HCT116 (cell line): ENCODE measurements at regions not wholly inside any gene's neighbourhood (a gene's known extent, or its start where the extent isn't known, plus 50 kb on each side); places are given as distances from the start of the nearest gene placed in this dataset.

Experiments used
- ATAC-seq: fragments of 200-7000 bp; cut with Tn5 transposase; 2 replicates; pipeline ENCODE4 v1.9.1; 2020; ENCODE audit warnings: mild to moderate bottlenecking, moderate library complexity
- BruUV-seq: library from RNA; stranded (reverse); fragments of 400-500 nt; replicated peaks from 2 replicates; lab custom pipeline; 2021; lab: Mats Ljungman, UMichigan
- CTCF ChIA-PET: fragments of 300-600 bp; sonication (Branson Sonifier 250); formaldehyde crosslinking; loops from one replicate; lab custom pipeline; 2021; ENCODE audit warnings: antibody characterized with exemption; lab: Charles Lee
- POLR2A ChIA-PET: fragments of 300-600, 350-600 bp; sonication (Branson Sonifier 250); formaldehyde crosslinking; loops from one replicate; lab custom pipeline; 2021; ENCODE audit warnings: antibody characterized with exemption; lab: Charles Lee
- RAD21 ChIA-PET, 2 experiments: fragments of 300-600 bp; sonication (Branson Sonifier 250); formaldehyde crosslinking; loops; one replicate each; lab custom pipeline; 2023; ENCODE audit warnings: low total read pairs in 2 of 2; ENCODE audit not compliant: uncharacterized antibody in 2 of 2, unreplicated experiment in 2 of 2, low non-redundant PET in 1 of 2; lab: Charles Lee
- DNase-seq: peaks from one replicate; pipeline ENCODE4 v3.0.0-alpha.2; 2010; ENCODE audit warnings: low read depth, low spot score
- H2AFZ ChIP-seq: fragments of 200-600 bp; shearing (Covaris generic), sonication (generic); 2 replicates; pipeline ENCODE4 v1.6.1; 2017; ENCODE audit warnings: low read depth, mixed run types, mixed read lengths, antibody characterized with exemption, low read length; ENCODE audit not compliant: poor library complexity, severe bottlenecking
- H3K27ac ChIP-seq: 2 replicates; pipeline ENCODE4 v1.5.1; 2012; ENCODE audit warnings: low read depth, low read length
- H3K27me3 ChIP-seq: fragments of 200-600 bp; sonication (generic); 2 replicates; pipeline ENCODE4 v1.6.1; 2016; ENCODE audit warnings: mixed run types, low read length, mixed read lengths; ENCODE audit not compliant: insufficient read depth
- H3K36me3 ChIP-seq, 2 experiments: fragments of 200-500 bp in 1 of 2; fragments of 200-600 bp in 1 of 2; sonication (Bioruptor generic) in 1 of 2; sonication (generic) in 1 of 2; 2 replicates each; pipeline versions ENCODE4 v1.5.1 to v1.6.1; 2014 to 2016; ENCODE audit warnings: low read length in 2 of 2, inconsistent platforms in 1 of 2, mixed read lengths in 1 of 2, mixed run types in 1 of 2; ENCODE audit not compliant: insufficient read depth in 2 of 2, control insufficient read depth in 1 of 2
- H3K4me1 ChIP-seq, 2 experiments: fragments of 200-600 bp in 1 of 2; sonication (generic) in 1 of 2; 2 replicates each; pipeline versions ENCODE4 v1.5.1 to v1.6.1; 2012 to 2017; ENCODE audit warnings: low read length in 2 of 2, inconsistent platforms in 1 of 2, mild to moderate bottlenecking in 1 of 2, mixed read lengths in 1 of 2, mixed run types in 1 of 2, moderate library complexity in 1 of 2; ENCODE audit not compliant: insufficient read depth in 2 of 2, control insufficient read depth in 1 of 2
- H3K4me2 ChIP-seq: fragments of 200-600 bp; sonication (generic); 2 replicates; pipeline ENCODE4 v1.6.1; 2017; ENCODE audit warnings: mixed run types, low read length, mixed read lengths
- H3K4me3 ChIP-seq, 2 experiments: fragments of 200-600 bp in 1 of 2; sonication (generic) in 1 of 2; replicated peaks in 1 of 2; 2 replicates each; pipeline ENCODE4 v1.5.1; 2011 to 2016; ENCODE audit warnings: low read length in 2 of 2, control low read depth in 1 of 2, low read depth in 1 of 2, mild to moderate bottlenecking in 1 of 2, mixed read lengths in 1 of 2, mixed run types in 1 of 2
- H3K79me2 ChIP-seq: fragments of 200-600 bp; sonication (generic); 2 replicates; pipeline ENCODE4 v1.6.1; 2017; ENCODE audit warnings: mild to moderate bottlenecking, mixed run types, low read length, moderate library complexity, mixed read lengths; ENCODE audit not compliant: insufficient read depth
- H3K9ac ChIP-seq: fragments of 200-600 bp; sonication (generic); 2 replicates; pipeline ENCODE4 v1.6.1; 2016; ENCODE audit warnings: low read length, mixed read lengths
- H3K9me2 ChIP-seq: fragments of 200-600 bp; sonication (generic), shearing (Covaris generic); 2 replicates; pipeline ENCODE4 v1.6.1; 2017; ENCODE audit warnings: mixed run types, mild to moderate bottlenecking, moderate library complexity; ENCODE audit not compliant: insufficient read depth
- H3K9me3 ChIP-seq, 2 experiments: fragments of 200-500 bp in 1 of 2; fragments of 200-600 bp in 1 of 2; sonication (Bioruptor generic) in 1 of 2; sonication (generic) in 1 of 2; 2 replicates each; pipeline ENCODE4 v1.6.1; 2014 to 2017; ENCODE audit warnings: low read length in 2 of 2, mixed read lengths in 2 of 2, inconsistent platforms in 1 of 2, low read depth in 1 of 2, mild to moderate bottlenecking in 1 of 2, mixed run types in 1 of 2, moderate library complexity in 1 of 2; ENCODE audit not compliant: control insufficient read depth in 1 of 2, insufficient read depth in 1 of 2
- H4K20me1 ChIP-seq: fragments of 200-600 bp; sonication (generic), shearing (Covaris generic); 2 replicates; pipeline ENCODE4 v1.6.1; 2017; ENCODE audit warnings: mixed run types, mild to moderate bottlenecking, moderate library complexity; ENCODE audit not compliant: insufficient read depth
- CBX3 ChIP-seq: IDR thresholded peaks from 2 replicates; pipeline ENCODE4 v1.6.1; 2012; ENCODE audit warnings: low read depth
- CEBPB ChIP-seq: IDR thresholded peaks from 2 replicates; pipeline ENCODE4 v1.6.1; 2012; ENCODE audit warnings: low read depth
- EGR1 ChIP-seq: IDR thresholded peaks from 2 replicates; pipeline ENCODE4 v1.6.1; 2012; ENCODE audit warnings: low read depth
- ELF1 ChIP-seq: IDR thresholded peaks from 2 replicates; pipeline ENCODE4 v1.6.1; 2012; ENCODE audit warnings: low read depth, borderline replicate concordance
- EZH2 ChIP-seq: fragments of 200-600 bp; sonication (generic); IDR thresholded peaks from 2 replicates; pipeline ENCODE4 v1.6.1; 2017; ENCODE audit warnings: antibody characterized with exemption, mixed run types
- FOSL1 ChIP-seq: IDR thresholded peaks from 2 replicates; pipeline ENCODE4 v1.6.1; 2012; ENCODE audit warnings: low read depth
- JUND ChIP-seq: IDR thresholded peaks from 2 replicates; pipeline ENCODE4 v1.6.1; 2012
- POLR2A ChIP-seq: IDR thresholded peaks from 2 replicates; pipeline ENCODE4 v1.7.0; 2011; ENCODE audit warnings: borderline replicate concordance; ENCODE audit not compliant: insufficient read depth, insufficient read length; ENCODE audit errors: extremely low read depth
- POLR2AphosphoS5 ChIP-seq: IDR thresholded peaks from 2 replicates; pipeline ENCODE4 v1.6.1; 2011; ENCODE audit warnings: mild to moderate bottlenecking, low read depth, low read length, moderate library complexity
- RAD21 ChIP-seq: IDR thresholded peaks from 2 replicates; pipeline ENCODE4 v1.6.1; 2012; ENCODE audit warnings: low read depth, mild to moderate bottlenecking
- SIN3A ChIP-seq: IDR thresholded peaks from 2 replicates; pipeline ENCODE4 v1.6.1; 2012; ENCODE audit warnings: low read depth
- SRF ChIP-seq: IDR thresholded peaks from 2 replicates; pipeline ENCODE4 v1.6.1; 2012; ENCODE audit warnings: low read depth
- TCF7L2 ChIP-seq: IDR thresholded peaks from 2 replicates; pipeline ENCODE4 v1.7.0; 2011; ENCODE audit warnings: borderline replicate concordance, inconsistent platforms; ENCODE audit not compliant: insufficient read depth, insufficient read length; ENCODE audit errors: extremely low read depth
- YY1 ChIP-seq: IDR thresholded peaks from 2 replicates; pipeline ENCODE4 v1.6.1; 2011; ENCODE audit warnings: low read length, low read depth, moderate library complexity, mild to moderate bottlenecking; ENCODE audit not compliant: insufficient replicate concordance; ENCODE audit errors: extremely low read depth
- ZFX ChIP-seq: fragments of 450-650 bp; IDR thresholded peaks from 2 replicates; pipeline ENCODE4 v1.6.1; 2017
- ZNF274 ChIP-seq: fragments of 200-500 bp; sonication (Bioruptor generic); IDR thresholded peaks from 2 replicates; pipeline ENCODE4 v1.6.1; 2014; ENCODE audit warnings: mild to moderate bottlenecking, low read depth, low read length, inconsistent platforms
- intact Hi-C: fragments of 100-400 bp; cut with micrococcal nuclease; formaldehyde crosslinking; loops from 2 replicates; pipeline ENCODE4 v1.10.0; 2022
- TF ChIP-seq, protein P1 (sequence below): IDR thresholded peaks from 2 replicates; pipeline ENCODE4 v1.6.1; 2012
- TF ChIP-seq, protein P2 (sequence below): IDR thresholded peaks from 2 replicates; pipeline ENCODE4 v1.6.1; 2012; ENCODE audit warnings: low read depth
- TF ChIP-seq, protein P3 (sequence below): IDR thresholded peaks from 2 replicates; pipeline ENCODE4 v1.6.1; 2011; ENCODE audit warnings: mild to moderate bottlenecking, low read length, moderate library complexity; ENCODE audit not compliant: insufficient replicate concordance; ENCODE audit errors: extremely low read depth

DNA sequence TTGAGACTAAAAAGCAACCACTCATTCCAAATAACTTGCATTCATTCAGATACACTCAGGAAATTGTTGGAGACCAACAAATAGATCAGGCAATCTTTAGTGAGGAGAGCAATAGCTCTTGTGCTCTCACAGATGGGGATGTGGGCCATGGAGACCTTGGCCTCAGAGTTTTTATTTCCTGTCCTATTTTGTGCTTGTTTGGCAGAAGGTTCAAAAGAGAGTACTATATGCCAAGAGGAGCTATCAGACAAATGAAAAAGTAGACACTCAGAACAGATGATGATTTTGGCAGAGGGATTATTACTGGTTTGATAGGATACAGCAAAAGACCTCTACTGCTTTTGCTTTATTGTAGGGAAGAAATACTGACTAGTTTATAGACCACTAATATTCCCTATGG, 230.2 kb downstream of the KCNE4 start:
- TF ChIP-seq FOSL1 (no peak), JUND (no peak), TCF7L2 (no peak), POLR2AphosphoS5 (no peak), ZFX (no peak), SRF (no peak), ZNF274 (no peak), CBX3 (no peak), ELF1 (no peak), EGR1 (no peak), RAD21 (no peak), CEBPB (no peak), SIN3A (no peak), EZH2 (no peak), POLR2A (no peak), YY1 (no peak)
- TF ChIP-seq, protein P1, sequence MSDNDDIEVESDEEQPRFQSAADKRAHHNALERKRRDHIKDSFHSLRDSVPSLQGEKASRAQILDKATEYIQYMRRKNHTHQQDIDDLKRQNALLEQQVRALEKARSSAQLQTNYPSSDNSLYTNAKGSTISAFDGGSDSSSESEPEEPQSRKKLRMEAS = no peak
- TF ChIP-seq, protein P2, sequence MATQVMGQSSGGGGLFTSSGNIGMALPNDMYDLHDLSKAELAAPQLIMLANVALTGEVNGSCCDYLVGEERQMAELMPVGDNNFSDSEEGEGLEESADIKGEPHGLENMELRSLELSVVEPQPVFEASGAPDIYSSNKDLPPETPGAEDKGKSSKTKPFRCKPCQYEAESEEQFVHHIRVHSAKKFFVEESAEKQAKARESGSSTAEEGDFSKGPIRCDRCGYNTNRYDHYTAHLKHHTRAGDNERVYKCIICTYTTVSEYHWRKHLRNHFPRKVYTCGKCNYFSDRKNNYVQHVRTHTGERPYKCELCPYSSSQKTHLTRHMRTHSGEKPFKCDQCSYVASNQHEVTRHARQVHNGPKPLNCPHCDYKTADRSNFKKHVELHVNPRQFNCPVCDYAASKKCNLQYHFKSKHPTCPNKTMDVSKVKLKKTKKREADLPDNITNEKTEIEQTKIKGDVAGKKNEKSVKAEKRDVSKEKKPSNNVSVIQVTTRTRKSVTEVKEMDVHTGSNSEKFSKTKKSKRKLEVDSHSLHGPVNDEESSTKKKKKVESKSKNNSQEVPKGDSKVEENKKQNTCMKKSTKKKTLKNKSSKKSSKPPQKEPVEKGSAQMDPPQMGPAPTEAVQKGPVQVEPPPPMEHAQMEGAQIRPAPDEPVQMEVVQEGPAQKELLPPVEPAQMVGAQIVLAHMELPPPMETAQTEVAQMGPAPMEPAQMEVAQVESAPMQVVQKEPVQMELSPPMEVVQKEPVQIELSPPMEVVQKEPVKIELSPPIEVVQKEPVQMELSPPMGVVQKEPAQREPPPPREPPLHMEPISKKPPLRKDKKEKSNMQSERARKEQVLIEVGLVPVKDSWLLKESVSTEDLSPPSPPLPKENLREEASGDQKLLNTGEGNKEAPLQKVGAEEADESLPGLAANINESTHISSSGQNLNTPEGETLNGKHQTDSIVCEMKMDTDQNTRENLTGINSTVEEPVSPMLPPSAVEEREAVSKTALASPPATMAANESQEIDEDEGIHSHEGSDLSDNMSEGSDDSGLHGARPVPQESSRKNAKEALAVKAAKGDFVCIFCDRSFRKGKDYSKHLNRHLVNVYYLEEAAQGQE = no peak
- TF ChIP-seq, protein P3, sequence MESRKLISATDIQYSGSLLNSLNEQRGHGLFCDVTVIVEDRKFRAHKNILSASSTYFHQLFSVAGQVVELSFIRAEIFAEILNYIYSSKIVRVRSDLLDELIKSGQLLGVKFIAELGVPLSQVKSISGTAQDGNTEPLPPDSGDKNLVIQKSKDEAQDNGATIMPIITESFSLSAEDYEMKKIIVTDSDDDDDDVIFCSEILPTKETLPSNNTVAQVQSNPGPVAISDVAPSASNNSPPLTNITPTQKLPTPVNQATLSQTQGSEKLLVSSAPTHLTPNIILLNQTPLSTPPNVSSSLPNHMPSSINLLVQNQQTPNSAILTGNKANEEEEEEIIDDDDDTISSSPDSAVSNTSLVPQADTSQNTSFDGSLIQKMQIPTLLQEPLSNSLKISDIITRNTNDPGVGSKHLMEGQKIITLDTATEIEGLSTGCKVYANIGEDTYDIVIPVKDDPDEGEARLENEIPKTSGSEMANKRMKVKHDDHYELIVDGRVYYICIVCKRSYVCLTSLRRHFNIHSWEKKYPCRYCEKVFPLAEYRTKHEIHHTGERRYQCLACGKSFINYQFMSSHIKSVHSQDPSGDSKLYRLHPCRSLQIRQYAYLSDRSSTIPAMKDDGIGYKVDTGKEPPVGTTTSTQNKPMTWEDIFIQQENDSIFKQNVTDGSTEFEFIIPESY = no peak
- Histone ChIP-seq H3K36me3 (no peaks in the 10 kb centered on the region), H3K4me3 (no peak overlapping the region), H3K9me2 (no peaks in the 10 kb centered on the region), H3K4me1 (no peaks in the 10 kb centered on the region), H3K27ac (no peak overlapping the region), H3K27me3 (no peaks in the 10 kb centered on the region), H3K4me2 (no peak overlapping the region), H4K20me1 (no peaks in the 10 kb centered on the region), H3K9ac (no peak overlapping the region), H3K79me2 (no peaks in the 10 kb centered on the region), H3K9me3 (no peaks in the 10 kb centered on the region), H2AFZ (peak overlapping the region; percentile 55)
- ChIA-PET CTCF (no interaction called here), POLR2A (no interaction called here), RAD21 (no interaction called here)
- DNase-seq (no peak), ATAC-seq (no peak)
- no TSS peak for BruUV-seq
- intact Hi-C loops = no loop called here
